Endothelial cell (in vitro differentiated cells): ENCODE measurements at regions not wholly inside any gene's neighbourhood (a gene's known extent, or its start where the extent isn't known, plus 50 kb on each side); places are given as distances from the start of the nearest gene placed in this dataset.
"Not testable (repeated sequence)": the region's sequence is repeated elsewhere in the genome, so short reads cannot be mapped to it uniquely, and the experiment has no call there.

Source experiments
- DNase-seq: peaks from one replicate; pipeline ENCODE4 v3.0.0; 2021; ENCODE audit warnings: low spot score
- H3K27ac Mint-ChIP-seq: one replicate; pipeline ENCODE4 v1.8.0; 2021; ENCODE audit warnings: mixed read lengths, inconsistent platforms; ENCODE audit not compliant: unreplicated experiment
- H3K27me3 Mint-ChIP-seq: one replicate; pipeline ENCODE4 v1.8.0; 2021; ENCODE audit warnings: mild to moderate bottlenecking, moderate library complexity, mixed read lengths, inconsistent platforms; ENCODE audit not compliant: unreplicated experiment
- H3K36me3 Mint-ChIP-seq: one replicate; pipeline ENCODE4 v1.8.0; 2021; ENCODE audit warnings: mild to moderate bottlenecking, low read depth, mixed read lengths, inconsistent platforms; ENCODE audit not compliant: unreplicated experiment
- H3K4me1 Mint-ChIP-seq: one replicate; pipeline ENCODE4 v1.8.0; 2021; ENCODE audit warnings: mild to moderate bottlenecking, mixed read lengths, inconsistent platforms; ENCODE audit not compliant: unreplicated experiment
- H3K4me3 Mint-ChIP-seq: one replicate; pipeline ENCODE4 v1.8.0; 2021; ENCODE audit warnings: mild to moderate bottlenecking, mixed read lengths, inconsistent platforms; ENCODE audit not compliant: unreplicated experiment
- H3K9me3 Mint-ChIP-seq: one replicate; pipeline ENCODE4 v1.8.0; 2021; ENCODE audit warnings: mixed read lengths, inconsistent platforms; ENCODE audit not compliant: unreplicated experiment
- CTCF ChIP-seq: fragments of 200-600 bp; sonication (generic); IDR thresholded peaks from one replicate; pipeline ENCODE4 v1.5.0; 2021; ENCODE audit warnings: antibody characterized with exemption; ENCODE audit not compliant: unreplicated experiment

- Mint-ChIP-seq H3K27ac (no peak overlapping the region), H3K36me3 (no peaks in the 10 kb centered on the region), H3K4me3 (no peak overlapping the region), H3K9me3 (no peaks in the 10 kb centered on the region), H3K27me3 (peaks cover 2% of the 10 kb centered on the region), H3K4me1 (no peaks in the 10 kb centered on the region)
- no peak for TF ChIP-seq CTCF
- DNase-seq = no peak
These were observed 606.0 kb downstream of the BCOR start for GRCh38 chrX:39491548-39492297.

GRCh38 chrX:39492497-39493162 is 605.1 kb downstream of the BCOR start:
- Mint-ChIP-seq H3K27ac (no peak overlapping the region), H3K4me3 (no peak overlapping the region), H3K27me3 (peaks cover 2% of the 10 kb centered on the region), H3K4me1 (no peaks in the 10 kb centered on the region), H3K9me3 (no peaks in the 10 kb centered on the region), H3K36me3 (no peaks in the 10 kb centered on the region)
- DNase-seq = no peak
- TF ChIP-seq CTCF = no peak

GRCh38 chrX:39493168-39493567 is 604.6 kb downstream of the BCOR start:
- Mint-ChIP-seq H3K27ac (no peak overlapping the region), H3K36me3 (no peaks in the 10 kb centered on the region), H3K4me1 (no peaks in the 10 kb centered on the region), H3K9me3 (no peaks in the 10 kb centered on the region), H3K4me3 (no peak overlapping the region), H3K27me3 (peaks cover 2% of the 10 kb centered on the region)
- TF ChIP-seq CTCF = no peak
- no peak for DNase-seq

- H3K9me3 Mint-ChIP-seq, DNase-seq, H3K27ac Mint-ChIP-seq, H3K36me3 Mint-ChIP-seq, H3K4me3 Mint-ChIP-seq, H3K27me3 Mint-ChIP-seq, H3K4me1 Mint-ChIP-seq: not testable (repeated sequence)
These were observed 600.6 kb downstream of the BCOR start for GRCh38 chrX:39497117-39497516.

GRCh38 chrX:39497702-39498265 is 600.0 kb downstream of the BCOR start:
- Mint-ChIP-seq H3K9me3 (no peaks in the 10 kb centered on the region), H3K4me3 (no peak overlapping the region), H3K4me1 (no peaks in the 10 kb centered on the region), H3K27ac (no peak overlapping the region), H3K27me3 (no peaks in the 10 kb centered on the region), H3K36me3 (no peaks in the 10 kb centered on the region)
- no peak for TF ChIP-seq CTCF
- no peak for DNase-seq
